HG02759 (cell line): ENCODE measurements at regions not wholly inside any gene's neighbourhood (a gene's known extent, or its start where the extent isn't known, plus 50 kb on each side); places are given as distances from the start of the nearest gene placed in this dataset.
A peak's percentile ranks its signal among the peaks of the same experiment; 100 is the strongest.
"Not testable (repeated sequence)": the region's sequence is repeated elsewhere in the genome, so short reads cannot be mapped to it uniquely, and the experiment has no call there.

Experiments used
- ATAC-seq: cut with Tn5 transposase; IDR thresholded peaks from one replicate; pipeline ENCODE4 v1.9.1; 2021; ENCODE audit warnings: mild to moderate bottlenecking, moderate library complexity; ENCODE audit not compliant: unreplicated experiment

GRCh38 chr6:128738112-128738511 lies 144.8 kb upstream of the LAMA2 start:
- ATAC-seq: peak; percentile 47

GRCh38 chr6:128736780-128737179 lies 146.2 kb upstream of the LAMA2 start:
- ATAC-seq: no peak

- ATAC-seq: no peak
These were observed 151.4 kb upstream of the LAMA2 start for GRCh38 chr6:128731249-128732165.

- no peak for ATAC-seq
These were observed 155.4 kb upstream of the LAMA2 start for GRCh38 chr6:128727500-128727899.

GRCh38 chr6:128725271-128726233 lies 157.4 kb upstream of the LAMA2 start:
- ATAC-seq: peak; percentile 47

- no peak for ATAC-seq
These were observed 158.2 kb upstream of the LAMA2 start for GRCh38 chr6:128724738-128725137.

- no peak for ATAC-seq
These were observed 159.3 kb upstream of the LAMA2 start for GRCh38 chr6:128723667-128724066.

GRCh38 chr6:128720891-128721290 lies 162.0 kb upstream of the LAMA2 start:
- no peak for ATAC-seq

GRCh38 chr6:128719786-128720185 lies 163.2 kb upstream of the LAMA2 start:
- no peak for ATAC-seq

- ATAC-seq: no peak
These were observed 169.5 kb upstream of the LAMA2 start for GRCh38 chr6:128713461-128713860.

- ATAC-seq: no peak
These were observed 170.0 kb upstream of the LAMA2 start for GRCh38 chr6:128712898-128713297.

GRCh38 chr6:128711149-128711548 lies 171.8 kb upstream of the LAMA2 start:
- ATAC-seq: no peak

- no peak for ATAC-seq
These were observed 172.6 kb upstream of the LAMA2 start for GRCh38 chr6:128710315-128710714.

- no peak for ATAC-seq
These were observed 178.3 kb upstream of the LAMA2 start for GRCh38 chr6:128704601-128705000.

GRCh38 chr6:128703794-128704193 lies 179.1 kb upstream of the LAMA2 start:
- ATAC-seq: not testable (repeated sequence)

- no peak for ATAC-seq
These were observed 176.6 kb upstream of the PTPRK start for GRCh38 chr6:128696691-128697689.

- peak; percentile 92 for ATAC-seq
These were observed 174.1 kb upstream of the PTPRK start for GRCh38 chr6:128694303-128695009.

GRCh38 chr6:128690063-128690462 lies 169.7 kb upstream of the PTPRK start:
- ATAC-seq: no peak

GRCh38 chr6:128686084-128686483 lies 165.7 kb upstream of the PTPRK start:
- ATAC-seq: no peak

- ATAC-seq: no peak
These were observed 156.1 kb upstream of the PTPRK start for GRCh38 chr6:128676456-128676855.
